Activated CD4-positive, alpha-beta T cell treated with anti-CD3 and anti-CD28 coated beads for 36 hours (primary cell): ENCODE measurements at regions not wholly inside any gene's neighbourhood (a gene's known extent, or its start where the extent isn't known, plus 50 kb on each side); places are given as distances from the start of the nearest gene placed in this dataset.

Experiments
- ATAC-seq: fragments of 200-7000 bp; cut with Tn5 transposase; one replicate; pipeline ENCODE4 v1.10.0; 2021; ENCODE audit warnings: mild to moderate bottlenecking, moderate library complexity
- CTCF ChIA-PET: fragments of 350-600 bp; sonication (Branson Sonifier 250); formaldehyde crosslinking; loops from one replicate; lab custom pipeline; 2021; ENCODE audit warnings: antibody characterized with exemption; lab: Charles Lee
- POLR2A ChIA-PET: fragments of 350-600 bp; sonication (Branson Sonifier 250); formaldehyde crosslinking; loops from one replicate; lab custom pipeline; 2021; ENCODE audit warnings: antibody characterized with exemption, inconsistent platforms; lab: Charles Lee
- DNase-seq: peaks from one replicate; pipeline ENCODE4 v3.0.0-alpha.2; 2020
- H3K27ac Mint-ChIP-seq: one replicate; pipeline ENCODE4 v1.8.0; 2021; ENCODE audit warnings: mixed read lengths
- H3K27me3 Mint-ChIP-seq: one replicate; pipeline ENCODE4 v1.8.0; 2021; ENCODE audit warnings: mixed read lengths
- H3K36me3 Mint-ChIP-seq: one replicate; pipeline ENCODE4 v1.8.0; 2021; ENCODE audit warnings: low read depth, mixed read lengths
- H3K4me1 Mint-ChIP-seq: one replicate; pipeline ENCODE4 v1.8.0; 2021; ENCODE audit warnings: mixed read lengths
- H3K4me3 Mint-ChIP-seq: one replicate; pipeline ENCODE4 v1.8.0; 2021; ENCODE audit warnings: mild to moderate bottlenecking, moderate library complexity, mixed read lengths
- H3K9me3 Mint-ChIP-seq: one replicate; pipeline ENCODE4 v1.8.0; 2021; ENCODE audit warnings: low read depth, mixed read lengths
- intact Hi-C, 2 experiments: fragments of 100-400 bp; cut with DNase I in 1 of 2; cut with micrococcal nuclease in 1 of 2; formaldehyde crosslinking; loops; one replicate each; pipeline versions ENCODE4 v1.14.2 to v1.15.1; 2022 to 2024; cut with DNase I, micrococcal nuclease

DNA sequence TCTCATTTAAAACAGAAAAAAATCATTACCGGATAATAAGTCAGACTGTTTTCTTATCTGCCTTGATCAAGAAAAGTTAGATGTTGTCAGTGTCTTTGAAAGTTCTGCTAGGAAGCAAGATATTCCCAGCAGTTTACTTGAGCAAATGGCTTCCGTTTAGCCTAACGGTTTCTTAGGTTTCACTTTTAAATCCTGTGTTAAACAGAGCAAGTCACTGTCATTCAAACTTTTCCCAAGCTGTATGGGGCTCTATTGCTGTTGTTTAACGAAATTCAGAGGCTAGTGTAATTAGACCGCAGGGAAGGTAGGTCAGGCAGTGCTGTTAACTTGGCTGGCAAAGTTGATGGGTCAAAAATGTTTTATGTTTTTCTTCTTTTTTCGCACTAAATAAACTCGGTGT, 80.3 kb upstream of the NEIL3 start:
- ChIA-PET POLR2A (no interaction called here), CTCF (interaction anchor here (1.0 to 2.0 kb wide), 2 partner anchors 20 to 22 kb away, joined by 3 to 4 read pairs; no protein-coding TSS in a partner anchor)
- ATAC-seq (no peak), DNase-seq (no peak)
- Mint-ChIP-seq H3K36me3 (no peaks in the 10 kb centered on the region), H3K27ac (no peak overlapping the region), H3K4me3 (peak overlapping the region; percentile 36), H3K27me3 (no peaks in the 10 kb centered on the region), H3K9me3 (no peaks in the 10 kb centered on the region), H3K4me1 (peaks cover 8% of the 10 kb centered on the region)
- intact Hi-C loops, result no loop called here

- Mint-ChIP-seq H3K27ac (no peak overlapping the region), H3K27me3 (no peaks in the 10 kb centered on the region), H3K36me3 (no peaks in the 10 kb centered on the region), H3K9me3 (no peaks in the 10 kb centered on the region), H3K4me1 (peaks cover 8% of the 10 kb centered on the region), H3K4me3 (no peak overlapping the region)
- DNase-seq (no peak), ATAC-seq (no peak)
- CTCF ChIA-PET, result interaction anchor here (0.6 kb wide), 1 partner anchor 185 kb away, joined by 3 read pairs; no protein-coding TSS in a partner anchor
- intact Hi-C loops, result no loop called here
- POLR2A ChIA-PET, result no interaction called here
Measured at GRCh38 chr4:177232473-177232872, 77.2 kb upstream of the NEIL3 start.

- Mint-ChIP-seq H3K27ac (no peak overlapping the region), H3K27me3 (no peaks in the 10 kb centered on the region), H3K4me3 (no peak overlapping the region), H3K9me3 (no peaks in the 10 kb centered on the region), H3K4me1 (no peaks in the 10 kb centered on the region), H3K36me3 (no peaks in the 10 kb centered on the region)
- intact Hi-C loops, result no loop called here
- ChIA-PET CTCF (no interaction called here), POLR2A (no interaction called here)
- ATAC-seq, result no peak
- DNase-seq, result no peak
Measured at GRCh38 chr4:177235026-177235425, 74.6 kb upstream of the NEIL3 start.

GRCh38 chr4:177236886-177237285, 72.8 kb upstream of the NEIL3 start:
- no peak for DNase-seq
- no peak for ATAC-seq
- Mint-ChIP-seq H3K4me3 (no peak overlapping the region), H3K27ac (no peak overlapping the region), H3K27me3 (no peaks in the 10 kb centered on the region), H3K9me3 (no peaks in the 10 kb centered on the region), H3K4me1 (no peaks in the 10 kb centered on the region), H3K36me3 (no peaks in the 10 kb centered on the region)
- ChIA-PET POLR2A (no interaction called here), CTCF (no interaction called here)
- intact Hi-C loops, result no loop called here

GRCh38 chr4:177237291-177237690, 72.4 kb upstream of the NEIL3 start:
- Mint-ChIP-seq H3K36me3 (no peaks in the 10 kb centered on the region), H3K27me3 (no peaks in the 10 kb centered on the region), H3K4me1 (no peaks in the 10 kb centered on the region), H3K9me3 (no peaks in the 10 kb centered on the region), H3K27ac (no peak overlapping the region), H3K4me3 (no peak overlapping the region)
- DNase-seq (no peak), ATAC-seq (no peak)
- ChIA-PET POLR2A (no interaction called here), CTCF (no interaction called here)
- intact Hi-C loops, result no loop called here

DNA sequence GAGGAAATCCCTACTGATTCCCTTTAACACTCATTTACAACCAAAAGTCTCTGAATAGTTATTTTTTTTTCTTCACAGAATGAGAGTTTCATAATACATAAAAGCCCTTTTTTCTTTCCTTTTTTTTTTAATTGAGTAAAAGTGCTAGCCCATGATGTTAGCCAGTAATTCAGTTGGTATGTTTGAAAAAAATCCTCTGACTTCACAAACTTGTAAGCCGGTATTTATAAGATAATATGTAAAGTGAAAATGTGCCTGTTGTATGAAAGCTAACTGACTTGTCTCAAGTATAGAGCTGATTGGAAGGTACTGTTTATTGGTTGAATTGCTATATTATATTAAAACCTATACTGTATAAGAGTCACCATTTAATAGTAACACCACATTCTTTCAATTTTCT, 70.2 kb upstream of the NEIL3 start:
- no peak for DNase-seq
- CTCF ChIA-PET, result interaction anchor here (1.0 to 1.5 kb wide), 2 partner anchors 10 to 16 kb away, joined by 3 to 9 read pairs; no protein-coding TSS in a partner anchor
- H3K27ac Mint-ChIP-seq, result no peak overlapping the region

GRCh38 chr4:177239878-177240277, 69.8 kb upstream of the NEIL3 start:
- CTCF ChIA-PET, result interaction anchor here (1.0 to 1.5 kb wide), 2 partner anchors 10 to 17 kb away, joined by 3 to 9 read pairs; no protein-coding TSS in a partner anchor
- H3K4me3 Mint-ChIP-seq, result no peak overlapping the region

More for the DNA sequence above, 70.2 kb upstream of the NEIL3 start:
- no peaks in the 10 kb centered on the region for H3K4me1 Mint-ChIP-seq
- no peaks in the 10 kb centered on the region for H3K36me3 Mint-ChIP-seq
- H3K9me3 Mint-ChIP-seq, result no peaks in the 10 kb centered on the region
- no peak overlapping the region for H3K4me3 Mint-ChIP-seq
- intact Hi-C loops, result no loop called here
- POLR2A ChIA-PET, result no interaction called here
- ATAC-seq, result no peak
- no peaks in the 10 kb centered on the region for H3K27me3 Mint-ChIP-seq

DNA sequence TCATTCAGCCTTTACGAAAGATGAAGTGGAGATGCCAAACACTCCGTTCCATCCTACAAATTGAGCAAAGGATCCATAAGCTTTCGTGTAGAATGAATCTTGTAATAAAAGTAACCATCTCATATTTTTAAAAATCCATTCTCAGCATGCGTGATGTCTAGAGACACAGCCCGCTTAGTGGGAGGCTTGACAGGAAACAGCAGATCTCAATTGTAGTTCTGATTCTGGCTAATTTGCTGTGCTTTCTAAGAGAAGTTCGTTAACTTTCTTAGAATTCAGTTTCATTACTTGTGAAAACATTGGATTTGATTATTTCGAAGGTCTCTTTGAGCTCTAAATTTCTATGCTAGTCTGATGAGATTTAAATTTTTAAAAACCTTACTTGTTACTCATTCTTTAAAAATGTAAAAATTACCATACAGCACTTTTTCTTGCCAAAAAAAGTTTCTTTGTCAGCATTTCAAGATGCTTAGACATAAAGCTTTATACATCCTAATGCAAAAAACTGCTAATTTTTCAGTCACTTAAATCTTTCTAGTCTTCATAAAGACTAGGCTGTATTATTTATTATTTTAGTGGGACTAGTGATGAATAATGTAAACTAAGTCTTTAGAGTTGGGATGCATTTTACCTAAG, 66.9 kb upstream of the NEIL3 start:
- no peak for DNase-seq
- Mint-ChIP-seq H3K27me3 (no peaks in the 10 kb centered on the region), H3K4me3 (no peak overlapping the region), H3K4me1 (no peaks in the 10 kb centered on the region), H3K9me3 (no peaks in the 10 kb centered on the region), H3K27ac (no peak overlapping the region), H3K36me3 (no peaks in the 10 kb centered on the region)
- ChIA-PET CTCF (no interaction called here), POLR2A (no interaction called here)
- intact Hi-C loops, result no loop called here
- no peak for ATAC-seq

More at GRCh38 chr4:177239878-177240277, 69.8 kb upstream of the NEIL3 start:
- Mint-ChIP-seq H3K27ac (no peak overlapping the region), H3K27me3 (no peaks in the 10 kb centered on the region), H3K4me1 (no peaks in the 10 kb centered on the region), H3K36me3 (no peaks in the 10 kb centered on the region), H3K9me3 (no peaks in the 10 kb centered on the region)
- DNase-seq, result no peak
- POLR2A ChIA-PET, result no interaction called here
- intact Hi-C loops, result no loop called here
- no peak for ATAC-seq

- intact Hi-C loops, result no loop called here
- ChIA-PET CTCF (interaction anchor here (0.6 to 1.2 kb wide), 4 partner anchors 90 to 195 kb away, joined by 3 to 6 read pairs (median 3); partner anchors contain the start of gene AGA), POLR2A (no interaction called here)
- Mint-ChIP-seq H3K9me3 (no peaks in the 10 kb centered on the region), H3K4me1 (peaks cover 8% of the 10 kb centered on the region), H3K27me3 (peaks cover 11% of the 10 kb centered on the region), H3K27ac (no peak overlapping the region), H3K4me3 (no peak overlapping the region), H3K36me3 (no peaks in the 10 kb centered on the region)
- ATAC-seq (no peak), DNase-seq (no peak)
Measured at GRCh38 chr4:177246641-177247584, 62.8 kb upstream of the NEIL3 start.

DNA sequence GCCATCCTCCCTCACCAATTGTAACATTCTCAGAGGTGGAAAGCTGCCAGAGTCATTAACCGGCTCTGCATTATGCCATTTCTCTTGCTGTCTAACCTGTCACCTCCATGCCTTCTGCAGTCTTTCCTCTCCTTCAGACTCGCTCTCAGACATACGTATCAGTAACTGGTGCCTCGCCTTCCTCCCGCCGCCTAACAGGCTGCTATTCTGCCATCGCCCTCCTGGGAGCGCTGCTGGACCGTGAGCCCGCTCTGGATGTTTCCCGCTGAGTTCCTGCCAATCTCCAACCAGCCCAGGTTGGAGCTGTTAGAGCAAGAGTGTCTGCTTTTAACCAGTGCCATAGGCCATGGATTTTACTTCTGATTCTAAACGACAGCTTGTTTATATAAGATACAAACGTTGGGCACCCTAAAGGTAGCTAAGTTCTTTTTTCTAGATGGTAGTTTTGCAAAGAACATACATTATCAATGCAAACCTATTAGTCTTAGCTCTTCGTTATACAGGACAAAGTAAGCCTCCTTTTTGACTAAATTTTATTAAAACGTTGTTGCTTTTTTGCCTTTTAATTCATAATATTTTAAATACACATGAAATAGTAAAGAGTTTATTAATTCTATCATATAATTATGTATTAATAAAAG, 59.5 kb upstream of the NEIL3 start:
- ChIA-PET CTCF (interaction anchor here (0.6 to 3.4 kb wide), 32 partner anchors 9 to 392 kb away, joined by 3 to 45 read pairs (median 4); partner anchors contain the start of genes AGA and NEIL3), POLR2A (interaction anchor here (1.4 kb wide), 1 partner anchor 192 kb away, joined by 4 read pairs; the partner anchor contains the start of gene AGA)
- Mint-ChIP-seq H3K36me3 (no peaks in the 10 kb centered on the region), H3K9me3 (no peaks in the 10 kb centered on the region), H3K27ac (no peak overlapping the region), H3K4me3 (no peak overlapping the region), H3K4me1 (peaks cover 8% of the 10 kb centered on the region), H3K27me3 (peaks cover 11% of the 10 kb centered on the region)
- intact Hi-C loops, result loop anchor here (1.0 to 5.0 kb wide), 4 partner anchors 89 to 297 kb away; partner anchors contain the start of gene AGA (in 1 of the 2)
- DNase-seq (peak; percentile 83), ATAC-seq (peak; percentile 87)

- H3K4me3 Mint-ChIP-seq, result no peak overlapping the region
- peaks cover 8% of the 10 kb centered on the region for H3K4me1 Mint-ChIP-seq
- DNase-seq (peak; percentile 58), ATAC-seq (peak; percentile 86)
- no peaks in the 10 kb centered on the region for H3K9me3 Mint-ChIP-seq
- intact Hi-C loops, result loop anchor here (2.0 to 5.0 kb wide), 3 partner anchors 191 to 296 kb away; partner anchors contain the start of gene AGA (in 1 of the 2)
- ChIA-PET POLR2A (interaction anchor here (0.6 to 1.4 kb wide), 2 partner anchors 183 to 191 kb away, joined by 3 to 4 read pairs; partner anchors contain the start of gene AGA), CTCF (interaction anchor here (0.9 to 3.4 kb wide), 16 partner anchors 8 to 215 kb away, joined by 3 to 45 read pairs (median 6); partner anchors contain the start of gene AGA)
- peaks cover 11% of the 10 kb centered on the region for H3K27me3 Mint-ChIP-seq
- no peaks in the 10 kb centered on the region for H3K36me3 Mint-ChIP-seq
- no peak overlapping the region for H3K27ac Mint-ChIP-seq
Measured at GRCh38 chr4:177251237-177251636, 58.4 kb upstream of the NEIL3 start.
